OCI-LY3 (cell line): ENCODE measurements at regions not wholly inside any gene's neighbourhood (a gene's known extent, or its start where the extent isn't known, plus 50 kb on each side); places are given as distances from the start of the nearest gene placed in this dataset.

Experiments
- H2AFZ ChIP-seq: fragments of 200-600, 300-600 bp; shearing (Covaris generic); 2 replicates; pipeline ENCODE4 v1.6.0; 2014; ENCODE audit warnings: antibody characterized with exemption, low read depth, low read length
- H3K27ac ChIP-seq: fragments of 200-600, 300-600 bp; sonication (generic); 2 replicates; pipeline ENCODE4 v1.5.1; 2014; ENCODE audit warnings: mild to moderate bottlenecking, low read length, moderate library complexity, mixed read lengths
- H3K27me3 ChIP-seq: fragments of 200-600, 300-600 bp; sonication (generic); 2 replicates; pipeline ENCODE4 v1.6.1; 2014; ENCODE audit warnings: low read depth, low read length, mixed read lengths
- H3K36me3 ChIP-seq: fragments of 200-600, 300-600 bp; sonication (generic); replicated peaks from 2 replicates; pipeline ENCODE3; 2014; ENCODE audit warnings: low read depth, low read length, mixed read lengths
- H3K4me1 ChIP-seq: fragments of 300-600, 200-600 bp; sonication (generic); 2 replicates; pipeline ENCODE4 v1.6.1; 2014; ENCODE audit warnings: low read length, mixed read lengths
- H3K4me2 ChIP-seq: fragments of 200-600, 300-600 bp; sonication (generic); 2 replicates; pipeline ENCODE4 v1.6.1; 2014; ENCODE audit warnings: low read length, mixed read lengths
- H3K4me3 ChIP-seq: fragments of 300-600, 200-600 bp; sonication (generic); 2 replicates; pipeline ENCODE4 v1.5.1; 2014; ENCODE audit warnings: antibody characterized with exemption, mild to moderate bottlenecking, low read length, moderate library complexity
- H3K79me2 ChIP-seq: fragments of 300-600, 200-600 bp; shearing (Covaris generic); 2 replicates; pipeline ENCODE4 v1.6.1; 2014; ENCODE audit warnings: mild to moderate bottlenecking, low read length, mixed read lengths
- H3K9ac ChIP-seq: fragments of 300-600, 200-600 bp; shearing (Covaris generic); 2 replicates; pipeline ENCODE4 v1.6.0; 2014; ENCODE audit warnings: mild to moderate bottlenecking, low read length, moderate library complexity
- H3K9me3 ChIP-seq: fragments of 200-600, 300-600 bp; shearing (Covaris generic); 2 replicates; pipeline ENCODE4 v1.6.1; 2014; ENCODE audit warnings: low read length, mixed read lengths; ENCODE audit not compliant: insufficient read depth
- H4K20me1 ChIP-seq: fragments of 200-600, 300-600 bp; sonication (generic); 2 replicates; pipeline ENCODE4 v1.6.1; 2016; ENCODE audit warnings: low read length, mixed read lengths; ENCODE audit not compliant: insufficient read depth
- CTCF ChIP-seq: fragments of 200-600, 300-600 bp; sonication (generic); IDR thresholded peaks from 2 replicates; pipeline ENCODE4 v1.5.1; 2014; ENCODE audit warnings: antibody characterized with exemption, low read length, low read depth
- EZH2phosphoT487 ChIP-seq: fragments of 200-600 bp; shearing (Covaris generic); IDR thresholded peaks from 2 replicates; pipeline ENCODE4 v1.6.1; 2018; ENCODE audit warnings: antibody characterized with exemption, mixed run types, low read depth

DNA sequence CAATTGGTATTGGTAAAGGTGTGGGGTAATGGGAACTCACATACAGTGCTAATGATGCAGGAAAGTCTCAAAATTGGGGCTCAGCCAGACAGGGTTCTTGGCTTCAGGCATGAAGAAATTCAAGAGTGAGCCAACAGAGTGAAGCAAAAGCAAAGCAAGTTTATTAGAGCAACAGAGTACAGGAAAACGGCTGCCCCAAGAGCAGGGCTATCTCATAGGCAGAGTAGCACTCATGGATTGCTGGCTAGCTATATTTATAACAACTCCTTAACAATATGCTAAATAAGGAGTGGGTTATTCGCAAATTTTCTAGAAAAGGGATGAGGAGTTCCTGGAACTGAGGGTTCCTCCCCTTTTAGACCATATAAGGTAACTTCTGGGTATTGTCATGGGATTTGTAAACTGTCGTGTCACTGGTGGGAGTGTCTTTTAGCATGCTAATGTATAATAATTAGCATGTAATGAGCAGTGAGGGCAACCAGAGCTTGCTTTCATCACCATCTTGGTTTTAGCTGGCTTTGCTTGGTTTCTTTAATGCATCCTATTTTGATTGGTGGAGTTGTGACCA lies 233.8 kb upstream of the NOL4 start:
- Histone ChIP-seq H3K4me2 (no peak overlapping the region), H3K36me3 (no peaks in the 10 kb centered on the region), H3K4me3 (no peak overlapping the region), H3K9ac (no peak overlapping the region), H2AFZ (no peak overlapping the region), H3K79me2 (no peaks in the 10 kb centered on the region), H4K20me1 (no peaks in the 10 kb centered on the region), H3K27ac (no peak overlapping the region), H3K4me1 (no peaks in the 10 kb centered on the region), H3K9me3 (no peaks in the 10 kb centered on the region), H3K27me3 (no peaks in the 10 kb centered on the region)
- TF ChIP-seq EZH2phosphoT487 (no peak), CTCF (no peak)

DNA sequence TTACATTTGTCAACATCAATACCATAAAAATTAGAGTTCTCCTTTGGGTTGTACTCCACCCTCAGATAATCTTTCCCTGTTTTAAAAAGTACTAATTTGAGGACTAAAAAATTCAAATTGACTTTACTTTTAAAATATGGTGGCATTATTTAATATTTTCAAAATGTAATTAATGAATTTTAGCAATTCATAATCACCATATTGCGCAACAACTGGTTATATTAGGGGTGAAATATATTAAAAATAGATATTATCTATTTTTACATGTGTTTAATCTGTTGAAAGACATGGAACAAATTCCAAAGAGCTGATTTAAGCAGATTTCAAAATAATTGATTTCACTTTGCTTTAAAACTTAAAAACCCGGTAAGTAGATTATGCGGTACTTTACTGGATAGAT lies 236.6 kb upstream of the NOL4 start:
- Histone ChIP-seq H4K20me1 (no peaks in the 10 kb centered on the region), H3K9ac (no peak overlapping the region), H3K4me2 (no peak overlapping the region), H3K79me2 (no peaks in the 10 kb centered on the region), H3K4me3 (no peak overlapping the region), H3K9me3 (0 out of 2 replicates have a peak, but pooled peaks cover 2% of the 10 kb centered on the region), H3K36me3 (no peaks in the 10 kb centered on the region), H3K27me3 (no peaks in the 10 kb centered on the region), H3K27ac (no peak overlapping the region), H2AFZ (no peak overlapping the region), H3K4me1 (no peaks in the 10 kb centered on the region)
- TF ChIP-seq EZH2phosphoT487 (no peak), CTCF (no peak)

- Histone ChIP-seq H3K9ac (no peak overlapping the region), H3K27ac (no peak overlapping the region), H3K4me1 (no peaks in the 10 kb centered on the region; the same call in 1 of the 2 replicates), H3K27me3 (no peaks in the 10 kb centered on the region), H4K20me1 (no peaks in the 10 kb centered on the region), H3K9me3 (0 out of 2 replicates have a peak, but pooled peaks cover 5% of the 10 kb centered on the region), H3K36me3 (no peaks in the 10 kb centered on the region), H3K4me3 (no peak overlapping the region), H2AFZ (no peak overlapping the region), H3K4me2 (no peak overlapping the region), H3K79me2 (no peaks in the 10 kb centered on the region)
- no peak for TF ChIP-seq EZH2phosphoT487
- TF ChIP-seq CTCF, result no peak
Measured at GRCh38 chr18:34467058-34467457, 242.3 kb upstream of the NOL4 start.

GRCh38 chr18:34480162-34480700 lies 229.9 kb upstream of the DTNA start:
- Histone ChIP-seq H3K79me2 (no peaks in the 10 kb centered on the region), H3K4me3 (no peak overlapping the region), H3K36me3 (no peaks in the 10 kb centered on the region), H3K27me3 (no peaks in the 10 kb centered on the region), H2AFZ (no peak overlapping the region), H3K9me3 (no peaks in the 10 kb centered on the region), H3K4me2 (no peak overlapping the region), H3K9ac (no peak overlapping the region), H4K20me1 (no peaks in the 10 kb centered on the region), H3K27ac (no peak overlapping the region), H3K4me1 (peaks cover 8% of the 10 kb centered on the region; the same call in 1 of the 2 replicates)
- TF ChIP-seq CTCF (no peak), EZH2phosphoT487 (no peak)
